GM21619 (cell line): ENCODE measurements at regions not wholly inside any gene's neighbourhood (a gene's known extent, or its start where the extent isn't known, plus 50 kb on each side); places are given as distances from the start of the nearest gene placed in this dataset.
"Not testable (repeated sequence)": the region's sequence is repeated elsewhere in the genome, so short reads cannot be mapped to it uniquely, and the experiment has no call there.

ENCODE experiments used
- ATAC-seq: cut with Tn5 transposase; IDR thresholded peaks from one replicate; pipeline ENCODE4 v1.9.1; 2021; ENCODE audit not compliant: unreplicated experiment

- no peak for ATAC-seq
Measured at GRCh38 chr12:88856201-88856600, 275.9 kb upstream of the KITLG start.

- no peak for ATAC-seq
Measured at GRCh38 chr12:88855301-88855700, 275.0 kb upstream of the KITLG start.

- ATAC-seq, result no peak
Measured at GRCh38 chr12:88854260-88854659, 274.0 kb upstream of the KITLG start.

GRCh38 chr12:88847246-88847645 lies 267.0 kb upstream of the KITLG start:
- not testable (repeated sequence) for ATAC-seq

- no peak for ATAC-seq
Measured at GRCh38 chr12:88844426-88844825, 264.2 kb upstream of the KITLG start.

- ATAC-seq, result no peak
Measured at GRCh38 chr12:88842314-88842713, 262.0 kb upstream of the KITLG start.

- no peak for ATAC-seq
Measured at GRCh38 chr12:88839486-88839885, 259.2 kb upstream of the KITLG start.

- ATAC-seq, result no peak
Measured at GRCh38 chr12:88836156-88836555, 255.9 kb upstream of the KITLG start.

- no peak for ATAC-seq
Measured at GRCh38 chr12:88834226-88834625, 254.0 kb upstream of the KITLG start.

- no peak for ATAC-seq
Measured at GRCh38 chr12:88833641-88834116, 253.4 kb upstream of the KITLG start.

GRCh38 chr12:88828537-88828936 lies 248.3 kb upstream of the KITLG start:
- ATAC-seq, result not testable (repeated sequence)

- no peak for ATAC-seq
Measured at GRCh38 chr12:88820012-88820411, 239.7 kb upstream of the KITLG start.

- no peak for ATAC-seq
Measured at GRCh38 chr12:88816201-88816600, 235.9 kb upstream of the KITLG start.

- ATAC-seq, result no peak
Measured at GRCh38 chr12:88814779-88815178, 234.5 kb upstream of the KITLG start.

- no peak for ATAC-seq
Measured at GRCh38 chr12:88812610-88813009, 232.3 kb upstream of the KITLG start.

GRCh38 chr12:88810806-88811205 lies 230.5 kb upstream of the KITLG start:
- ATAC-seq, result no peak

- not testable (repeated sequence) for ATAC-seq
Measured at GRCh38 chr12:88809841-88810240, 229.6 kb upstream of the KITLG start.

- ATAC-seq, result no peak
Measured at GRCh38 chr12:88805692-88806091, 225.4 kb upstream of the KITLG start.

- ATAC-seq, result no peak
Measured at GRCh38 chr12:88805286-88805685, 225.0 kb upstream of the KITLG start.

GRCh38 chr12:88802096-88802706 lies 221.9 kb upstream of the KITLG start:
- no peak for ATAC-seq

- no peak for ATAC-seq
Measured at GRCh38 chr12:88801227-88802095, 221.2 kb upstream of the KITLG start.

- no peak for ATAC-seq
Measured at GRCh38 chr12:88793096-88793495, 212.8 kb upstream of the KITLG start.
